SK-N-MC (cell line): ENCODE measurements at regions not wholly inside any gene's neighbourhood (a gene's known extent, or its start where the extent isn't known, plus 50 kb on each side); places are given as distances from the start of the nearest gene placed in this dataset.

ENCODE experiments used
- EZH2 ChIP-seq: fragments of 200-600 bp; sonication (generic); IDR thresholded peaks from one replicate; pipeline ENCODE4 v1.6.1; 2017; ENCODE audit warnings: antibody characterized with exemption
- POLR2AphosphoS5 ChIP-seq: IDR thresholded peaks from 2 replicates; pipeline ENCODE4 v1.6.1; 2012; ENCODE audit warnings: mild to moderate bottlenecking, low read depth, low read length, borderline replicate concordance

- TF ChIP-seq EZH2 (no peak), POLR2AphosphoS5 (no peak)
These were observed 60.3 kb downstream of the DIPK2A start for GRCh38 chr3:144031938-144032337.
